Fibroblast of lung (primary cell): ENCODE measurements at regions not wholly inside any gene's neighbourhood (a gene's known extent, or its start where the extent isn't known, plus 50 kb on each side); places are given as distances from the start of the nearest gene placed in this dataset.

Experiments
- EZH2 ChIP-seq: IDR thresholded peaks from 2 replicates; pipeline ENCODE4 v1.5.1; 2012; ENCODE audit warnings: low read length, control low read depth, mild to moderate bottlenecking; ENCODE audit errors: missing control alignments
- TF ChIP-seq, protein P1 (sequence below), 2 donors: IDR thresholded peaks in 1 of 2; conservative IDR thresholded peaks in 1 of 2; 1 replicate in 1 of 2; 2 replicates in 1 of 2; pipeline ENCODE4 v1.5.1; 2011 to 2012; ENCODE audit warnings: low read length in 2 of 2, control low read depth in 1 of 2, inconsistent platforms in 1 of 2, low read depth in 1 of 2, mild to moderate bottlenecking in 1 of 2

GRCh38 chr1:175824079-175824478 lies 80.7 kb upstream of the TNR start:
- TF ChIP-seq, protein P1, sequence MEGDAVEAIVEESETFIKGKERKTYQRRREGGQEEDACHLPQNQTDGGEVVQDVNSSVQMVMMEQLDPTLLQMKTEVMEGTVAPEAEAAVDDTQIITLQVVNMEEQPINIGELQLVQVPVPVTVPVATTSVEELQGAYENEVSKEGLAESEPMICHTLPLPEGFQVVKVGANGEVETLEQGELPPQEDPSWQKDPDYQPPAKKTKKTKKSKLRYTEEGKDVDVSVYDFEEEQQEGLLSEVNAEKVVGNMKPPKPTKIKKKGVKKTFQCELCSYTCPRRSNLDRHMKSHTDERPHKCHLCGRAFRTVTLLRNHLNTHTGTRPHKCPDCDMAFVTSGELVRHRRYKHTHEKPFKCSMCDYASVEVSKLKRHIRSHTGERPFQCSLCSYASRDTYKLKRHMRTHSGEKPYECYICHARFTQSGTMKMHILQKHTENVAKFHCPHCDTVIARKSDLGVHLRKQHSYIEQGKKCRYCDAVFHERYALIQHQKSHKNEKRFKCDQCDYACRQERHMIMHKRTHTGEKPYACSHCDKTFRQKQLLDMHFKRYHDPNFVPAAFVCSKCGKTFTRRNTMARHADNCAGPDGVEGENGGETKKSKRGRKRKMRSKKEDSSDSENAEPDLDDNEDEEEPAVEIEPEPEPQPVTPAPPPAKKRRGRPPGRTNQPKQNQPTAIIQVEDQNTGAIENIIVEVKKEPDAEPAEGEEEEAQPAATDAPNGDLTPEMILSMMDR (conservative IDR thresholded peaks at IDR 0.05 in 1 of 2, IDR thresholded peaks at IDR 0.05 in 1 of 2; ENCODE audit: low read depth in 1 of 2, low read length in 2 of 2): no peak
- no peak for TF ChIP-seq EZH2
